MCF 10A (cell line): ENCODE measurements at regions not wholly inside any gene's neighbourhood (a gene's known extent, or its start where the extent isn't known, plus 50 kb on each side); places are given as distances from the start of the nearest gene placed in this dataset.

Experiments
- BruUV-seq: library from RNA; stranded (reverse); fragments of 400-500 nt; replicated peaks from 2 replicates; lab custom pipeline; 2021; lab: Mats Ljungman, UMichigan
- CTCF ChIA-PET: fragments of 300-600 bp; sonication (Branson Sonifier 250); formaldehyde crosslinking; extraction: SDS; loops from one replicate; lab custom pipeline; 2021; ENCODE audit warnings: antibody characterized with exemption, inconsistent platforms; lab: Yijun Ruan, JAX
- POLR2A ChIA-PET: fragments of 300-600, 350-650 bp; sonication (Branson Sonifier 250); formaldehyde crosslinking; extraction: SDS; loops from one replicate; lab custom pipeline; 2020; ENCODE audit warnings: antibody characterized with exemption, inconsistent platforms; lab: Yijun Ruan, JAX
- DNase-seq: peaks from one replicate; pipeline ENCODE4 v3.0.0-alpha.2; 2018; ENCODE audit not compliant: unreplicated experiment
- H3K27ac Mint-ChIP-seq: one replicate; pipeline ENCODE4 v1.8.0; 2022; ENCODE audit warnings: mild to moderate bottlenecking, low read depth, mixed read lengths; ENCODE audit not compliant: unreplicated experiment
- H3K27me3 Mint-ChIP-seq: one replicate; pipeline ENCODE4 v1.8.0; 2022; ENCODE audit warnings: mixed read lengths; ENCODE audit not compliant: insufficient read depth, unreplicated experiment
- H3K36me3 Mint-ChIP-seq: one replicate; pipeline ENCODE4 v1.8.0; 2022; ENCODE audit warnings: mild to moderate bottlenecking, moderate library complexity, mixed read lengths; ENCODE audit not compliant: insufficient read depth, unreplicated experiment
- H3K4me1 Mint-ChIP-seq: one replicate; pipeline ENCODE4 v1.8.0; 2022; ENCODE audit warnings: mixed read lengths; ENCODE audit not compliant: insufficient read depth, unreplicated experiment
- H3K4me3 Mint-ChIP-seq: one replicate; pipeline ENCODE4 v1.8.0; 2022; ENCODE audit warnings: mild to moderate bottlenecking, moderate library complexity, mixed read lengths; ENCODE audit not compliant: unreplicated experiment
- H3K9me3 Mint-ChIP-seq: one replicate; pipeline ENCODE4 v1.8.0; 2022; ENCODE audit warnings: mixed read lengths; ENCODE audit not compliant: unreplicated experiment
- CTCF ChIP-seq: fragments of 200-600 bp; IDR thresholded peaks from one replicate; pipeline ENCODE4 v1.8.0; 2022; ENCODE audit warnings: antibody characterized with exemption, mild to moderate bottlenecking; ENCODE audit not compliant: unreplicated experiment
- intact Hi-C: fragments of 100-400 bp; cut with micrococcal nuclease; formaldehyde crosslinking; loops from 2 replicates; pipeline ENCODE4 v1.14.1; 2022

GRCh38 chr6:155974359-155974758, 518.7 kb upstream of the NOX3 start:
- no TSS peak for BruUV-seq
- no peak for TF ChIP-seq CTCF

GRCh38 chr6:155970876-155971708, 515.5 kb upstream of the NOX3 start:
- CTCF ChIA-PET = no interaction called here
- no peaks in the 10 kb centered on the region for H3K27me3 Mint-ChIP-seq
- intact Hi-C loops = no loop called here
- DNase-seq = no peak
- no peak overlapping the region for H3K4me3 Mint-ChIP-seq
- TF ChIP-seq CTCF = no peak
- peaks cover 11% of the 10 kb centered on the region for H3K4me1 Mint-ChIP-seq
- H3K36me3 Mint-ChIP-seq = no peaks in the 10 kb centered on the region
- H3K27ac Mint-ChIP-seq = no peak overlapping the region
- BruUV-seq = no TSS peak
- no peaks in the 10 kb centered on the region for H3K9me3 Mint-ChIP-seq
- POLR2A ChIA-PET = interaction anchor here (1.2 kb wide), 1 partner anchor 24 kb away, joined by 4 read pairs; no protein-coding TSS in a partner anchor

More at GRCh38 chr6:155974359-155974758, 518.7 kb upstream of the NOX3 start:
- Mint-ChIP-seq H3K9me3 (no peaks in the 10 kb centered on the region), H3K27ac (no peak overlapping the region), H3K4me3 (no peak overlapping the region), H3K27me3 (peaks cover 7% of the 10 kb centered on the region), H3K36me3 (no peaks in the 10 kb centered on the region), H3K4me1 (peaks cover 11% of the 10 kb centered on the region)
- no peak for DNase-seq
- POLR2A ChIA-PET = no interaction called here
- intact Hi-C loops = no loop called here
- CTCF ChIA-PET = interaction anchor here (0.6 to 0.8 kb wide), 2 partner anchors 20 to 33 kb away, joined by 3 to 5 read pairs; no protein-coding TSS in a partner anchor

GRCh38 chr6:155970472-155970871, 514.8 kb upstream of the NOX3 start:
- H3K36me3 Mint-ChIP-seq = no peaks in the 10 kb centered on the region
- peaks cover 11% of the 10 kb centered on the region for H3K4me1 Mint-ChIP-seq
- intact Hi-C loops = no loop called here
- H3K4me3 Mint-ChIP-seq = no peak overlapping the region
- no peaks in the 10 kb centered on the region for H3K27me3 Mint-ChIP-seq
- H3K27ac Mint-ChIP-seq = no peak overlapping the region
- ChIA-PET POLR2A (interaction anchor here (1.2 kb wide), 1 partner anchor 25 kb away, joined by 4 read pairs; no protein-coding TSS in a partner anchor), CTCF (no interaction called here)
- DNase-seq = no peak
- no peaks in the 10 kb centered on the region for H3K9me3 Mint-ChIP-seq
- no peak for TF ChIP-seq CTCF
- no TSS peak for BruUV-seq

- Mint-ChIP-seq H3K4me1 (peaks cover 10% of the 10 kb centered on the region), H3K9me3 (no peaks in the 10 kb centered on the region), H3K4me3 (no peak overlapping the region), H3K36me3 (no peaks in the 10 kb centered on the region), H3K27me3 (no peaks in the 10 kb centered on the region), H3K27ac (no peak overlapping the region)
- no peak for DNase-seq
- CTCF ChIA-PET = no interaction called here
- POLR2A ChIA-PET = no interaction called here
- intact Hi-C loops = no loop called here
- BruUV-seq = no TSS peak
- TF ChIP-seq CTCF = no peak
These were observed 513.3 kb upstream of the NOX3 start for GRCh38 chr6:155968921-155969320.
